Aorta (tissue), 5 donors: ENCODE measurements at regions not wholly inside any gene's neighbourhood (a gene's known extent, or its start where the extent isn't known, plus 50 kb on each side); places are given as distances from the start of the nearest gene placed in this dataset.

Experiments
- ATAC-seq: fragments of 200-7000 bp; cut with Tn5 transposase; one replicate; pipeline ENCODE4 v1.9.1; 2022; ENCODE audit warnings: moderate library complexity; ENCODE audit not compliant: low FRiP score
- DNase-seq, 2 donors: peaks; one replicate each; pipeline ENCODE4 v3.0.0-alpha.2; 2020
- H3K27ac ChIP-seq, 2 donors: one replicate each; pipeline ENCODE4 v1.5.1; 2013; ENCODE audit warnings: low read length in 2 of 2, mild to moderate bottlenecking in 2 of 2, moderate library complexity in 2 of 2, control low read depth in 1 of 2, inconsistent platforms in 1 of 2, low read depth in 1 of 2
- H3K27me3 ChIP-seq, 2 donors: one replicate each; pipeline ENCODE4 v1.6.1; 2013; ENCODE audit warnings: control low read depth in 1 of 2, low read length in 1 of 2, mild to moderate bottlenecking in 1 of 2, moderate library complexity in 1 of 2; ENCODE audit not compliant: insufficient read depth in 2 of 2, control insufficient read depth in 1 of 2
- H3K36me3 ChIP-seq, 2 donors: one replicate each; pipeline ENCODE4 v1.6.1; 2013; ENCODE audit warnings: control low read depth in 1 of 2, low read length in 1 of 2, mild to moderate bottlenecking in 1 of 2; ENCODE audit not compliant: insufficient read depth in 2 of 2, control insufficient read depth in 1 of 2
- H3K4me1 ChIP-seq, 2 donors: one replicate each; pipeline ENCODE4 v1.6.1; 2013; ENCODE audit warnings: low read length in 2 of 2, control low read depth in 1 of 2, mild to moderate bottlenecking in 1 of 2, moderate library complexity in 1 of 2; ENCODE audit not compliant: insufficient read depth in 2 of 2, control insufficient read depth in 1 of 2
- H3K4me3 ChIP-seq, 2 donors: one replicate each; pipeline ENCODE4 v1.5.1; 2013; ENCODE audit warnings: low read length in 2 of 2, control low read depth in 1 of 2, mild to moderate bottlenecking in 1 of 2
- H3K9me3 ChIP-seq: one replicate; pipeline ENCODE4 v1.6.1; 2013; ENCODE audit warnings: mild to moderate bottlenecking, low read length; ENCODE audit not compliant: control insufficient read depth
- WGBS, 2 donors: extraction: QIAGEN DNeasy Blood & Tissue Kit; methylation state at CpG; one replicate each; pipeline ENCODE4 v1.1.7; 2013; 5-methylcytosine and 5-hydroxymethylcytosine counted together
- intact Hi-C, 2 donors: fragments of 100-400 bp; cut with DNase I; formaldehyde crosslinking; loops; one replicate each; pipeline versions ENCODE4 v1.14.2 to v1.15.0; 2022
- donor health status: healthy with polysubstance abuse.
- donor health status: Bipolar disorder and iron deficiency.
- donor health status: DM: no; HTN: no; CAD: no.
- donor health status: DM: no; HTN: no; CAD: no.
- donor health status: DM: yes; HTN: yes; CAD: no.

DNA sequence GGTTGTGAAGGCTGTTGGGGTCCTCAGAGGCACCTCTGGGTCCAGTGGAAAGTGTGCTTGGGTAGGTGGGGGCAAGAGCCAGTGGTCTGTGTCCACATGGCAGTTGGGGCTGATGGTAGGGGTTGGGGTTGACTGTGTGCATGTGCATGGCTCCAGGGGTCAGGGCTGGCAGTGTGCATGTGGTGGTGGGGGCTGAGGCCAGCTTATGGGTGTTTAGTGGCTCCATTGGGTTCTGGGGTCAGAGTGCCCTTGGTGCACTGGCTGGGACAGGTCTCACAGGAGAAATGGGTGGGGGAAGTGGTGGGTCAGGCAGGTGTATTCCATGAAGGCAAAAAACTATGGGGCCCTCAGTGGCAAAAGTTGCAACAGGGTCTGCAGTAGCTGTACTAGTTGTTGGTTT lies 97.9 kb downstream of the EDEM1 start:
- no peaks in the 10 kb centered on the region for H3K4me1 ChIP-seq
- no peak for ATAC-seq

DNA sequence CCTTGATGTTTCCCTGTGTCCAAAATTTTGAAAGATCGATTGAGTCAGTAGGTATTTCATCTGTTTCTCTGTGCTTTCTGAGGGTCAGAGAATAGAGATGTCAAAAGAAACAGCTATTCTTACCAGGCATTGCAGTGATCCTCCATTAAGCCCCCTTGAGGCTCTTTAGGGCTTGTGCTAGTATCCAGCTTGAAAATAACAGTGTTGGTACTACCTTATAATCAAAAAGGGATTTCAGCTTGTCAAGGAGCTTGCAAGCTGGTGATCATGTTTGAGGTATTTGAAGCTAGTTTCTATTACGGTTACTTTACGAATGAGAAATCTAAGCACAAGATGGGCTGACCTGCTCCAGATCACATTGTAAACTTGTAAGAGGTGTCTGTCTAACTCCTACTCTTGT lies 103.4 kb downstream of the EDEM1 start:
- ATAC-seq (no peak), DNase-seq (no peak)
- no peaks in the 10 kb centered on the region for H3K36me3 ChIP-seq
- 76 to 77% methylated on average over 3 of the region's 3 CpGs for WGBS, 2 donors
- H3K27ac ChIP-seq = no peak overlapping the region
- no peaks in the 10 kb centered on the region for H3K4me1 ChIP-seq
- no peak overlapping the region for H3K4me3 ChIP-seq
- no peaks in the 10 kb centered on the region for H3K27me3 ChIP-seq
- peaks cover 2% of the 10 kb centered on the region for H3K9me3 ChIP-seq
- intact Hi-C loops = no loop called here

More for the DNA sequence above, 97.9 kb downstream of the EDEM1 start:
- H3K9me3 ChIP-seq = no peaks in the 10 kb centered on the region
- intact Hi-C loops = no loop called here
- no peaks in the 10 kb centered on the region for H3K27me3 ChIP-seq
- H3K36me3 ChIP-seq = no peaks in the 10 kb centered on the region
- no peak overlapping the region for H3K27ac ChIP-seq
- no peak for DNase-seq
- H3K4me3 ChIP-seq = no peak overlapping the region

DNA sequence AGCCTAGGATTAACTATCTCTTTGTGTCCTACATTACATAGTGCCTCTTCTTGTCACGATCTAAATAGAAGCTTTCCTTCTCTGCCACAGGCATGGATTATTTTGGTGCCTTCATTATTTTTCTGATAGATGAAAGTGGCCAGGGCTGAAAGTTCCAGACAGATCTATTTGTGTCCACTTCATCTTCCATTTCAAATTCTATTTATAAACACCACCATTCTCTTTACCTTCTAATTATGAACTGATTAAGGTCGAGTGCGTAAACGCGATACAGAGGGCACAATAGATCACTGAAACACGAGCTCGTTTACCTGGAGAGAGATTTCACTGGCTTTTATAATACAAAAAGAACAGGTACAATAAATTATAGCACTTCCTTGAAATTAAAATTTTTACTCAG lies 105.0 kb downstream of the EDEM1 start:
- intact Hi-C loops = no loop called here
- no peak overlapping the region for H3K4me3 ChIP-seq
- H3K27me3 ChIP-seq = no peaks in the 10 kb centered on the region
- ATAC-seq = no peak
- H3K9me3 ChIP-seq = peaks cover 2% of the 10 kb centered on the region
- no peak for DNase-seq
- H3K4me1 ChIP-seq = no peaks in the 10 kb centered on the region
- H3K36me3 ChIP-seq = no peaks in the 10 kb centered on the region
- H3K27ac ChIP-seq = no peak overlapping the region
- 85 to 86% methylated on average over 7 of the region's 7 CpGs for WGBS, 2 donors

DNA sequence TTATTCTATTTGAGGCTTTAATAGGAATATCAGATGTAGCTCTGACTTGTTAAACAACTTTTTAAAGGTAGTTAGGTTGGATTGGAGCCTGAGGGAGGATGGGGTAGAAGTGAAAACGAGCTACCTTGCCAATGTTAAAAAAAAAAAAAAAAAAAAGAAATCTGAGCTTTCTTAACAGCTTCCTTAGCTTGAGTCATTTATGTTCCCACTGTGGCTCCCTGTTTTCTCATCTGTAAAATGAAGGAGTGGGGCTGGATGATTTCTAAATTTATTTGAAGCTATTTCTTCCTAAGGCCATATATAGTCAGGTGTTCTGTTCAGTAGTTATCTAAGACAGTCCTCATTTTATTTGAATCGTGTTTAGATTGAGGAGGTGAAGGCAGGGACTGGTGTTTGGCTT lies 105.7 kb downstream of the EDEM1 start:
- intact Hi-C loops = no loop called here
- H3K36me3 ChIP-seq = no peaks in the 10 kb centered on the region
- no peak overlapping the region for H3K27ac ChIP-seq
- H3K4me1 ChIP-seq = no peaks in the 10 kb centered on the region
- no peaks in the 10 kb centered on the region for H3K27me3 ChIP-seq
- 44 to 54% methylated on average over 2 of the region's 2 CpGs for WGBS, 2 donors
- H3K9me3 ChIP-seq = peaks cover 2% of the 10 kb centered on the region
- ATAC-seq = no peak
- DNase-seq = no peak
- H3K4me3 ChIP-seq = no peak overlapping the region

DNA sequence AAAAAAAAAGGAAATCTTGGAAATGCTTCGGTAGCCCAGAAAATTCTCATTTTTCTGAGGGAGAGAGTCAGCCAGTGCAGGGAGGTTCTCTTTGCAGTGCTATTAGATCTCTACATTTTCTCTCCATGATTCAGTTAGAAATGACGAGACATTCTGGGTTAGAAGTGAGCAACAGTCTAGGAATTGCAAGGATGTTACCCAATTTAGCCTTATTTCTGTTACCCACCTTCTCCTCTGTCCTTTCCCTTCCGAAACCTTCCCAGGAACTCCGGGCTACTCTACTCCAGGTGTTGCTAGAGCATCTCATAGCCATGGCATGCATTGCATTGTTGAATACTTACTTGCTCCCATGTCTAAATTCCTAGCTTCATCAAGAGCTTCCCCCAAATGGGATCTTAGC lies 106.8 kb downstream of the EDEM1 start:
- H3K9me3 ChIP-seq = peaks cover 2% of the 10 kb centered on the region
- H3K4me3 ChIP-seq = no peak overlapping the region
- H3K36me3 ChIP-seq = no peaks in the 10 kb centered on the region
- no peak overlapping the region for H3K27ac ChIP-seq
- H3K4me1 ChIP-seq = no peaks in the 10 kb centered on the region
- no peaks in the 10 kb centered on the region for H3K27me3 ChIP-seq
- WGBS, 2 donors = 68 to 77% methylated on average over 4 of the region's 4 CpGs
- no peak for ATAC-seq
- no peak for DNase-seq
- intact Hi-C loops = no loop called here

DNA sequence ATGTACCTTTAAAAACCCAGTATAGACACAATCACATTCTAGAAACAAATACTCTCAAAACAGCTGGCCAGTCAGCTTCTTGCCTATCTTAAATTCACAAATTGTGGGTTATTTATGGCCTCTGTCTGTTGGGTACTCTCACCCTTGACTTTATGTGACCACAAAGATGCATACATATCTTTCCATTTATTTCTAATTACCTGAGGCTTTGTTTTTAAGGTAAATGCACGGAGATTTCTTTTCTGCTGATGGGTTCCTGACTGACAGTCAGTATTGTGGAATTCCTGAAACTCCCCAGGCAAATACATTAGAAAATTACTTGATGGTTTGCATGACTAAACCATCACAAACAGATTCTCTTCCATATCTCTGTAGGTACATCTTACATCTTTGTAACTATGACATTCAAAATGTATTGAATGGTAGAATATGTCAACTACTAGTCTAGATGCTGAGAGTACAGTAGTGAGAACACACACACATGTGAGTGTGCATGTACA lies 107.7 kb downstream of the EDEM1 start:
- no peaks in the 10 kb centered on the region for H3K27me3 ChIP-seq
- H3K4me3 ChIP-seq = no peak overlapping the region
- WGBS, 2 donors = 76 to 80% methylated on average over 1 of the region's 1 CpG
- H3K36me3 ChIP-seq = no peaks in the 10 kb centered on the region
- DNase-seq (no peak), ATAC-seq (no peak)
- peaks cover 2% of the 10 kb centered on the region for H3K9me3 ChIP-seq
- H3K4me1 ChIP-seq = no peaks in the 10 kb centered on the region
- no peak overlapping the region for H3K27ac ChIP-seq
- intact Hi-C loops = no loop called here

DNA sequence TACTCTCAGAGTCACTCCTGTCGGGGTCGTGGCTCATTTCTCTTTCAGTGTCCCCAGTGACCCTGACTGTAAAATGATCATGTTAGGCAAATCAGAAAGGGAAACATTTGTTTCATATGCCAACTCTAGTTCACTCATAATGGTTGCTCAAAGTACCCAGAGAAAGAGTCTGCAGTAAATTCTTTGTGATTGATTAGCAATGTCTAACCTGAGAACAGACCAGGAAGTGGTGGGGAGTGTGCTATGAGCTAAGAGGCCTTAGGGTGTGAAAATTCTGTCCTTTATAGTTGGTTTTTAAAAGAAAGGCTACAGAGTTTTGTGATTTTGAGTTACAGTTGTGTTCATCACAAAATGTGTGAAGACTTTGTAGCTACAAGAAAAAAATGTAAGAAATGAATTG lies 108.9 kb downstream of the EDEM1 start:
- no peak for DNase-seq
- Histone ChIP-seq H3K27ac (no peak overlapping the region), H3K27me3 (no peaks in the 10 kb centered on the region), H3K4me1 (no peaks in the 10 kb centered on the region), H3K36me3 (no peaks in the 10 kb centered on the region), H3K4me3 (no peak overlapping the region), H3K9me3 (peaks cover 2% of the 10 kb centered on the region)
- ATAC-seq = no peak
- 78 to 79% methylated on average over 2 of the region's 2 CpGs for WGBS, 2 donors
- intact Hi-C loops = no loop called here

DNA sequence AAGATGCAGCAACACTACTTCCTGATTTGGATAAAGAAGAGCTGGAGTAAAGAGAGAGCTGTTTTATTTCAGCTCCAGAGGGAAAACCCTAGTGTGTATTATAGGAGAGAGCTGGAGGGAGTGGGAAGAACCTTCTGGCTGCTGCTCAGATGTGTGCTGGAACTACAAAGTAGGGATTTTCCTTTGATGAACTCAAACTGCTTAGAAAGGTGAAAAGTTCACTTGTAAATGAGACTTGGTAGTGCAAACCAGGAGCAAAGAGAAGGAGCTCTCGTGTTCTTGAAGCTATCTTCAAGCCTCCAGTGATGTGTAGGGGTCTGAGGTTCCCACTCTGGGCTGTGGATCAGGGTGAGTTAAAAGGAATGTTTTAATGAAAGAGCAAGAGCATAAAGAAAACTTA lies 110.4 kb downstream of the EDEM1 start:
- intact Hi-C loops = no loop called here
- no peaks in the 10 kb centered on the region for H3K4me1 ChIP-seq
- no peak for DNase-seq
- no peaks in the 10 kb centered on the region for H3K9me3 ChIP-seq
- 18 to 22% methylated on average over 1 of the region's 1 CpG for WGBS, 2 donors
- peaks cover 0 to 2% of the 10 kb centered on the region in 2 donors for H3K27me3 ChIP-seq
- H3K4me3 ChIP-seq = no peak overlapping the region
- H3K27ac ChIP-seq = no peak overlapping the region
- H3K36me3 ChIP-seq = no peaks in the 10 kb centered on the region
- no peak for ATAC-seq

DNA sequence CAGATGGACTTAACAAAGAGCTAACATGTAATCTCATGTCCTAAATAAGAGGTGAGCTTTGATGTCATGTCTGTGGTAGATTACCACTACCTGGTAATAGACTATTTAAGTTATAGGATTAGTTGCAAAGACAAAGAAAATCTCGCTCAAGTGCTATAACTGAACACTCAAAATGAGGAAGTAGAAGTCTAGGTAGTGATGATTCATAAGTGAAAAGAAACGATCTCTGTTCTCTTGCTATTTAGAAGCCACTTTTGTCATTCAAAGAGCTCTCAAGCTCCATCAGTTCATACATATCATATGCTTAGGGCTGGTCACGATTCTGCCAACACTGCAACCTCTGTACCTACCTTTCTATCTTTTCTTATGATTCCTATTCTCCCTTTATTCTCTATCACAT lies 110.9 kb downstream of the EDEM1 start:
- intact Hi-C loops = no loop called here
- H3K27ac ChIP-seq = no peak overlapping the region
- peaks cover 0 to 2% of the 10 kb centered on the region in 2 donors for H3K27me3 ChIP-seq
- no peak overlapping the region for H3K4me3 ChIP-seq
- ATAC-seq = no peak
- 60 to 64% methylated on average over 3 of the region's 3 CpGs for WGBS, 2 donors
- H3K9me3 ChIP-seq = no peaks in the 10 kb centered on the region
- no peaks in the 10 kb centered on the region for H3K36me3 ChIP-seq
- no peaks in the 10 kb centered on the region for H3K4me1 ChIP-seq
- DNase-seq = no peak
